ENCODE measurements at regions not wholly inside any gene's neighbourhood (a gene's known extent, or its start where the extent isn't known, plus 50 kb on each side); places are given as distances from the start of the nearest gene placed in this dataset.

DNA sequence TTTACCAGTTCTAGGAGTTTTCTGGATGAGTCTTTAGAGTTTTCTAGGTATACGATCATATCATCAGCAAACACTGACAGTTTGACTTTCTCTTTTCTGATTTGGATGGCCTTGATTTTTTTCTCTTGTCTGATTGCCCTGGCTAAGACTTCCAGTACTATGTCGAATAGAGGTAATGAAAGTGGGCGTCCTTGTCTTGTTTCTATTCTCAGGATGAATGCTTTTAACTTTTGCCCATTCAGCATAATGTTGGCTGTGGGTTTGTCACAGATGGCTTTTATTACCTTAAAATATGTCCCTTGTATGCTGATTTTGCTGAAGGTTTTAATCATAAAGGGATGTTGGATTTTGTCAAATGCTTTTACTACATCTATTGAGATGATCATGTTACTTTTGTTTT, 223.2 kb upstream of the COBL start:
- Histone ChIP-seq H3K9me3 (no peaks in the 10 kb centered on the region), H3K4me3 (no peak overlapping the region), H3K27ac (no peak overlapping the region), H3K27me3 (no peaks in the 10 kb centered on the region), H3K4me1 (ENCODE audit: insufficient read depth) (no peaks in the 10 kb centered on the region), H3K36me3 (no peaks in the 10 kb centered on the region)
- 72 to 89% (median 72%) methylated on average over 3 of the region's 3 CpGs for WGBS, 3 donors
- intact Hi-C loops (cut with DNase I): no loop called here
- TF ChIP-seq POLR2A (IDR thresholded peaks at IDR 0.05): no peak
- DNase-seq: no peak

DNA sequence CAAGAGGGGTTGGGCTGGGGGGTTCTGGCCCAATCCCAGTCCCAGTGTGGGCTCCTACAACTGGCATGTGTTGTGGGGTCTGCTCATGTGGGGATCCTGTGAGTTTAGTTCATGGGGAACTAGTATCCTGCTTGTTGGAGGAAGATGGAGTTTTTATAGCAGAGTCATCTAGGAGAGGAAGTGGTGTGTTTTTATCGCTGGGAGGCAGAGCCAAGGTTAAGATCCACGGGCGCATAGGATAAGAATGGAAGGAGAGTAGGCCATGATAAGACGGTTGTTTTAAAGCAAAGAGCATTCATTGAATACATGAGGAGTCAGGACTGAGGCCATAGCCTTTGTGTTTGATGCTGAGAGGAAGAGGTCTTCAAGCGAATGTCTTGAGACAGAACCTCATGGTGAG, 211.6 kb upstream of the COBL start:
- H3K27me3 ChIP-seq: no peaks in the 10 kb centered on the region
- DNase-seq: no peak
- H3K36me3 ChIP-seq: no peaks in the 10 kb centered on the region
- H3K27ac ChIP-seq: no peak overlapping the region
- no peaks in the 10 kb centered on the region for H3K4me1 ChIP-seq (ENCODE audit: insufficient read depth)
- H3K9me3 ChIP-seq: no peaks in the 10 kb centered on the region
- H3K4me3 ChIP-seq: no peak overlapping the region
- WGBS, 3 donors: 82 to 87% methylated on average over 5 of the region's 5 CpGs; no CpG with 5 or more reads in 1 of the 3 donors
- intact Hi-C loops (cut with DNase I): no loop called here
- TF ChIP-seq, protein P1, sequence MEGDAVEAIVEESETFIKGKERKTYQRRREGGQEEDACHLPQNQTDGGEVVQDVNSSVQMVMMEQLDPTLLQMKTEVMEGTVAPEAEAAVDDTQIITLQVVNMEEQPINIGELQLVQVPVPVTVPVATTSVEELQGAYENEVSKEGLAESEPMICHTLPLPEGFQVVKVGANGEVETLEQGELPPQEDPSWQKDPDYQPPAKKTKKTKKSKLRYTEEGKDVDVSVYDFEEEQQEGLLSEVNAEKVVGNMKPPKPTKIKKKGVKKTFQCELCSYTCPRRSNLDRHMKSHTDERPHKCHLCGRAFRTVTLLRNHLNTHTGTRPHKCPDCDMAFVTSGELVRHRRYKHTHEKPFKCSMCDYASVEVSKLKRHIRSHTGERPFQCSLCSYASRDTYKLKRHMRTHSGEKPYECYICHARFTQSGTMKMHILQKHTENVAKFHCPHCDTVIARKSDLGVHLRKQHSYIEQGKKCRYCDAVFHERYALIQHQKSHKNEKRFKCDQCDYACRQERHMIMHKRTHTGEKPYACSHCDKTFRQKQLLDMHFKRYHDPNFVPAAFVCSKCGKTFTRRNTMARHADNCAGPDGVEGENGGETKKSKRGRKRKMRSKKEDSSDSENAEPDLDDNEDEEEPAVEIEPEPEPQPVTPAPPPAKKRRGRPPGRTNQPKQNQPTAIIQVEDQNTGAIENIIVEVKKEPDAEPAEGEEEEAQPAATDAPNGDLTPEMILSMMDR (IDR thresholded peaks at IDR 0.05): no peak
- no peak for TF ChIP-seq EP300 (IDR thresholded peaks at IDR 0.05)
- TF ChIP-seq POLR2A (IDR thresholded peaks at IDR 0.05): no peak

DNA sequence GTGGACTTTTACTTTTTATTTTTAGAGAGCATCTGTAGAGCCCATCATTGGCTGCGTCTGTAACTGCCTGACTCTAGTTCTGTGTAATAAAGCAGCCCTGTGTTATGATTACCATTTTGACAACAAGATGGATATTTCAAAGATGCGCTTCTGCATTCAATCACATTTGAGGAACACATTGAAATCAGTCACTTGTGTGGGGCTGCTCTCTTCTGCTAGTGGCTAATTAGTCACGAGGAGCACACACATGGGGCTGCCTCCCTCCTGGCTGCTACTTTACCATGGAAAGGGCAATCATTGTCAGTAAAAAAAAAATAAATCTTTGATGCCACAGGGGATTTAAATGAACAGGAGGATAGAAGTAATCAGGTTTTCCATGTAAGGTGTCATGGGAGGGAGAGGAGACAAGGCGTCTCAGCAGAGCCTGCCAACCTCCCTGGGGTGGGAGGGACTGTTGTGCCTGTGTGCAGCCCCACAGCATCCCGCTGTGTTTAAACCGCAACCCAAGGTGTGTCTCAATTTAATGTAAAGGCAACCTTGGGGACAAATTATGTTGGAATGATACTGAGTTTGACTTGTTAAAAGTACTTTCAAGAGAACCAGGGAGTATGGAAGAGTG, 205.2 kb upstream of the COBL start:
- WGBS, 3 donors: 82 to 85% (median 83%) methylated on average over 6 of the region's 6 CpGs
- Histone ChIP-seq H3K36me3 (no peaks in the 10 kb centered on the region), H3K27ac (no peak overlapping the region), H3K4me1 (ENCODE audit: insufficient read depth) (no peaks in the 10 kb centered on the region), H3K27me3 (no peaks in the 10 kb centered on the region), H3K9me3 (no peaks in the 10 kb centered on the region), H3K4me3 (no peak overlapping the region)
- intact Hi-C loops (cut with DNase I): no loop called here
- TF ChIP-seq, protein P1 (IDR thresholded peaks at IDR 0.05): no peak
- TF ChIP-seq POLR2A (IDR thresholded peaks at IDR 0.05): no peak
- no peak for DNase-seq

DNA sequence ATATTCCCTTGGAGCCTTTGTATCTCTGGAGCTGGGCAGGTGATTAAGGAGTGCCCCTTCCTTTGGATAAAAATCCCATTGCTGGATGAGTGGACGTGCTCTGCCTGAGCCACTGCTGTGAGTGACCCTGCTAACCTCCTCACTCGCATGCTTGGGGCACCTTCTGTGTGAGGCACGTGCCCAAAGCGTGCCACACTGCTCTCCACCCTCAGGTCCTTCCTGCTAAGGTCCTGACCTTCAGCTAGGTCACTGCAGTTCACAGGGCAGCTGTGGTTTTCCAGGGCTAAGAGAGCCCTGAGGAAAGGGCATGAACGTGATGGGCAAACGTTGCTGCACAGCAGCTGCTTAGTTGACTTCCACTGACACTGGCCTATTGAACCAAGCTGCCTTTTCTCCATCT, 204.4 kb upstream of the COBL start:
- Histone ChIP-seq H3K4me1 (ENCODE audit: insufficient read depth) (no peaks in the 10 kb centered on the region), H3K36me3 (no peaks in the 10 kb centered on the region), H3K9me3 (no peaks in the 10 kb centered on the region), H3K27ac (no peak overlapping the region), H3K4me3 (no peak overlapping the region), H3K27me3 (no peaks in the 10 kb centered on the region)
- WGBS, 3 donors: 58 to 67% (median 61%) methylated on average over 6 of the region's 6 CpGs
- TF ChIP-seq EP300 (IDR thresholded peaks at IDR 0.05) (no peak), POLR2A (IDR thresholded peaks at IDR 0.05) (no peak)
- TF ChIP-seq, protein P1 (IDR thresholded peaks at IDR 0.05): no peak
- DNase-seq: no peak
- intact Hi-C loops (cut with DNase I): no loop called here

DNA sequence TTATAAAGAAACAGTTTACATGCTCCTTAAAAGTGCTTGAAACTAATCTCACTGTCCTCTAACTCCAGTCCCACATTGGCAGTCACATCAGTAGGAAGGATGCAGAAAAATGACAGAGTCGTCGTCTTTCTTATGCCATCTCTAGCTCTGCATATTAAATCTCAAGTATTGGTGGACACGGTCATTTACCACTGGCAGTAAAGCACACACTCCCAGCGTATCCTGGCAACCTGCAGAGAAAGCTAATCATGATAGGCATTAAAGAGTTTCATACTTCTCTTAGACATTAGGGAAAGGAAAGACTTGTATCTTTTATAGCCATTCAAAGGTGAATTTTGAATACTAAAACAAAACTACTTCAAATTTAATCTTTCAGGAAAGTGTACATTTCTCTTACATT, 202.0 kb upstream of the COBL start:
- no peak for DNase-seq
- intact Hi-C loops (cut with DNase I): no loop called here
- 84 to 91% (median 88%) methylated on average over 4 of the region's 4 CpGs for WGBS, 3 donors
- H3K27ac ChIP-seq: no peak overlapping the region
- no peaks in the 10 kb centered on the region for H3K4me1 ChIP-seq (ENCODE audit: insufficient read depth)
- TF ChIP-seq POLR2A (IDR thresholded peaks at IDR 0.05): no peak
- no peak for TF ChIP-seq EP300 (IDR thresholded peaks at IDR 0.05)
- TF ChIP-seq, protein P1 (IDR thresholded peaks at IDR 0.05): no peak
- no peaks in the 10 kb centered on the region for H3K36me3 ChIP-seq
- H3K9me3 ChIP-seq: no peaks in the 10 kb centered on the region
- no peak overlapping the region for H3K4me3 ChIP-seq
- no peaks in the 10 kb centered on the region for H3K27me3 ChIP-seq
